ENCODE measurements at regions not wholly inside any gene's neighbourhood (a gene's known extent, or its start where the extent isn't known, plus 50 kb on each side); places are given as distances from the start of the nearest gene placed in this dataset.

DNA sequence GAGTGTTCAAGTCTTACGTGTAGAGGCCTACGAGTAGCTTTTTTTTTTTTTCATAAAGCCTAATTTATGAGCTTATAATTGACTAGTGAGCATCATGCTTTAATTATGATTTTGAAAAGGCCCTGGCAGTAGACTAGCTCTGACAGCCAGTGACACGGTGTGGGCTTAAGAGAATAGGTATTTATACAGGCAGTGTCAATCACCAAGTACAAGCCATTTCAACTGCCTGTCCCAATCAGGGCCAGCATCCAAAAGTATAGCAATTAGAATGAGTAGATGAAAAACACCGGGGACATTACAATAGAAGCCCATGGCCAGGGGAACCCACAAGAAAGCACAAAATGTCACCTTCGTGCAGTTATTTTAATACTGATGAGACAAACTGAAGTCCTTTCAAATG, 552.8 kb downstream of the CAAP1 start:
- TF ChIP-seq, protein P1, sequence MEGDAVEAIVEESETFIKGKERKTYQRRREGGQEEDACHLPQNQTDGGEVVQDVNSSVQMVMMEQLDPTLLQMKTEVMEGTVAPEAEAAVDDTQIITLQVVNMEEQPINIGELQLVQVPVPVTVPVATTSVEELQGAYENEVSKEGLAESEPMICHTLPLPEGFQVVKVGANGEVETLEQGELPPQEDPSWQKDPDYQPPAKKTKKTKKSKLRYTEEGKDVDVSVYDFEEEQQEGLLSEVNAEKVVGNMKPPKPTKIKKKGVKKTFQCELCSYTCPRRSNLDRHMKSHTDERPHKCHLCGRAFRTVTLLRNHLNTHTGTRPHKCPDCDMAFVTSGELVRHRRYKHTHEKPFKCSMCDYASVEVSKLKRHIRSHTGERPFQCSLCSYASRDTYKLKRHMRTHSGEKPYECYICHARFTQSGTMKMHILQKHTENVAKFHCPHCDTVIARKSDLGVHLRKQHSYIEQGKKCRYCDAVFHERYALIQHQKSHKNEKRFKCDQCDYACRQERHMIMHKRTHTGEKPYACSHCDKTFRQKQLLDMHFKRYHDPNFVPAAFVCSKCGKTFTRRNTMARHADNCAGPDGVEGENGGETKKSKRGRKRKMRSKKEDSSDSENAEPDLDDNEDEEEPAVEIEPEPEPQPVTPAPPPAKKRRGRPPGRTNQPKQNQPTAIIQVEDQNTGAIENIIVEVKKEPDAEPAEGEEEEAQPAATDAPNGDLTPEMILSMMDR (IDR thresholded peaks at IDR 0.05) = no peak
- TF ChIP-seq EP300 (IDR thresholded peaks at IDR 0.05) (no peak), POLR2A (IDR thresholded peaks at IDR 0.05) (no peak)
- 67 to 82% (median 74%) methylated on average over 5 of the region's 5 CpGs for WGBS, 3 donors

DNA sequence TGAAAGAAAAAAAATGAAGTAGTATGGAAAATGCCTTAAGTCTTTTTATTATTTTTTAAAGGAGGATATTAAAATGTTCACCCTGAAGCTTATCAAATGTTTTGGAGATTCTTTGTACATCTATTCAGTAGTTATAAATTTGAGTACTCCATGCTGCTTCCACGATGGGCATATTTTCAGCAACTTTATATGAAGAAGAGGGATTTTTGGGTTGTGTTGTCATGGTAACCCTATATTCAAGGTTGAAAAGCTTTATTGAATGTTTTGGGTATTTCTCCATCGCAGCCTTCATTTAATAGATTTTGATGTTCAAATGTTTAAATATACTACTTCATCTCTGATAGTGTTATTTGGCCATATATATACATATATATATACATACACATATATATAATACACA, 557.5 kb downstream of the CAAP1 start:
- Histone ChIP-seq H3K27ac (no peak overlapping the region), H3K27me3 (no peaks in the 10 kb centered on the region), H3K9me3 (no peaks in the 10 kb centered on the region), H3K36me3 (no peaks in the 10 kb centered on the region), H3K4me3 (no peak overlapping the region), H3K4me1 (ENCODE audit: insufficient read depth) (no peaks in the 10 kb centered on the region)
- WGBS, 3 donors = 33 to 50% (median 34%) methylated on average over 2 of the region's 2 CpGs
- no peak for DNase-seq
- TF ChIP-seq, protein P1 (IDR thresholded peaks at IDR 0.05) = no peak
- TF ChIP-seq EP300 (IDR thresholded peaks at IDR 0.05) = no peak
- intact Hi-C loops (cut with DNase I) = no loop called here

More for the DNA sequence above, 552.8 kb downstream of the CAAP1 start:
- H3K4me3 ChIP-seq = no peak overlapping the region
- H3K27ac ChIP-seq = no peak overlapping the region
- intact Hi-C loops (cut with DNase I) = no loop called here
- H3K36me3 ChIP-seq = no peaks in the 10 kb centered on the region
- DNase-seq = no peak
- no peaks in the 10 kb centered on the region for H3K4me1 ChIP-seq (ENCODE audit: insufficient read depth)
- no peaks in the 10 kb centered on the region for H3K9me3 ChIP-seq
- no peaks in the 10 kb centered on the region for H3K27me3 ChIP-seq

DNA sequence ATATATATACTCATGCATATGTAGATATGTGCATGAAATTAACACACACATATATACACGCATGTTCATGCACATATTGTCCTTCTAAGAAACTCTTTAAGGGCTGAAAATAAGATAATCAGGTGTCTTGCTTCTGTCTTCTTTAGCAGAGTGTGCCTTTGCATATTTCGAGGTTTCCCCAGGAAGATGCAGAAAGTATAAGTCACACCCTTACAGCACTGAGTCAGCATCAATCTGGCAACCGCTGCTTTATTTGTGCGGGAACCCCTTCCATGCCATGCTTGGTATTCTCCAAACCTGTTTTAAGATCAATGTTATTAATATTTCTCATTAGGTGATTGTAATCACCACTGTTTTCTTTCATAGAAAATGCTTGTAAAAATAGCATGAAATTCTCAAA, 557.9 kb downstream of the CAAP1 start:
- no peaks in the 10 kb centered on the region for H3K27me3 ChIP-seq
- H3K27ac ChIP-seq = no peak overlapping the region
- no peak overlapping the region for H3K4me3 ChIP-seq
- H3K4me1 ChIP-seq (ENCODE audit: insufficient read depth) = no peaks in the 10 kb centered on the region
- intact Hi-C loops (cut with DNase I) = no loop called here
- no peak for TF ChIP-seq EP300 (IDR thresholded peaks at IDR 0.05)
- no peak for DNase-seq
- no peaks in the 10 kb centered on the region for H3K36me3 ChIP-seq
- WGBS, 3 donors = 81 to 88% (median 87%) methylated on average over 4 of the region's 4 CpGs
- H3K9me3 ChIP-seq = no peaks in the 10 kb centered on the region

DNA sequence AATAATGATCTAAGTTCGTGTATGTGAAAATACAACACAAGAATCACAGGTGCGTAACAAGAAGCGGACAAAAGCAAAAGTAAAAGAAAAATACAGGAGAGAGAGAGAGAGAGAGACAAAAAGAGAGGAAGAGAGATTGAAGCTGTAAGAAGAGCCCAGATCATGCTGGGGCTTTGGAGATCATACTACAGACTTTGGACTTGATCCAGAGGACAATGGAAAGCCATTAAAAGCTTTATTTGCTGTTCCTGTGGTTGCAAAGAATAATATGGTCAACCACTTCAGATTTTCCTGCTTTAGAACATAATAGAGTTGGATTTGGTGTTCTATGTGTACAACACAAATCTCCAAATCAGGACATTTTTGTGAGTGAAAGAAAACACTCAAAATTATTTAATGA, 561.4 kb downstream of the CAAP1 start:
- no peak overlapping the region for H3K4me3 ChIP-seq
- intact Hi-C loops (cut with DNase I) = no loop called here
- no peaks in the 10 kb centered on the region for H3K36me3 ChIP-seq
- 94 to 97% (median 96%) methylated on average over 3 of the region's 3 CpGs for whole genome bisulfite sequencing, 3 donors
- no peaks in the 10 kb centered on the region for H3K9me3 ChIP-seq
- no peaks in the 10 kb centered on the region for H3K27me3 ChIP-seq
- DNase-seq = no peak
- no peak overlapping the region for H3K27ac ChIP-seq
- TF ChIP-seq EP300 (IDR thresholded peaks at IDR 0.05) = no peak
- TF ChIP-seq POLR2A (IDR thresholded peaks at IDR 0.05) = no peak
- TF ChIP-seq, protein P1 (IDR thresholded peaks at IDR 0.05) = no peak
- H3K4me1 ChIP-seq (ENCODE audit: insufficient read depth) = peaks cover under 1% of the 10 kb centered on the region

DNA sequence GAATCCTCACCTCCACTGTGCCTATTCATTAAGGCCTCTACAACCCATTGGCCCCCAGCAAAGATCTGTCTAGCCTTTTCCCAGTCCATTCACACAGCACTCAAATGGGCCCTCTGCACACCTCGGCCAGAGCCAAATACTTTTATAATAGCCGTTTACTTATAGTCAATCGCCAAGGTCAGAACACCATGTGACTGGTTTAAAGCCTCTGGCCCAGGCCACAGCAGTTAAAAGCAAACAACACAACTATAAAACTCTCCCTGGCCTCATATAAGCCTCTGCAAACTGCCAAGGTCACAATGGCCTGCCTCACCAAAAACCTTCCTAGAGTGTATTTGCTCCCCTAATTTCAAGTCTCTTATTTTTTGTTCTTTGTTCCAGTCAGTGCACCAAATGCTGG, 562.6 kb downstream of the CAAP1 start:
- no peak for DNase-seq
- TF ChIP-seq EP300 (IDR thresholded peaks at IDR 0.05) = no peak
- TF ChIP-seq, protein P1 (IDR thresholded peaks at IDR 0.05) = no peak
- TF ChIP-seq POLR2A (IDR thresholded peaks at IDR 0.05) = no peak
- Histone ChIP-seq H3K27ac (no peak overlapping the region), H3K27me3 (no peaks in the 10 kb centered on the region), H3K4me3 (no peak overlapping the region), H3K4me1 (ENCODE audit: insufficient read depth) (peaks cover 1% of the 10 kb centered on the region), H3K36me3 (no peaks in the 10 kb centered on the region), H3K9me3 (no peaks in the 10 kb centered on the region)
- WGBS, 3 donors = 10 to 13% (median 12%) methylated on average over 3 of the region's 3 CpGs
- intact Hi-C loops (cut with DNase I) = no loop called here
